OCI-LY1 (cell line): ENCODE measurements at regions not wholly inside any gene's neighbourhood (a gene's known extent, or its start where the extent isn't known, plus 50 kb on each side); places are given as distances from the start of the nearest gene placed in this dataset.

Experiments used
- H2AFZ ChIP-seq: fragments of 200-600 bp; sonication (generic), shearing (Covaris generic); 2 replicates; pipeline ENCODE4 v1.6.0; 2014; ENCODE audit warnings: antibody characterized with exemption, mild to moderate bottlenecking, low read length
- H3F3A ChIP-seq: fragments of 200-600 bp; sonication (generic), shearing (Covaris generic); 2 replicates; pipeline ENCODE4 v1.6.0; 2014; ENCODE audit warnings: mild to moderate bottlenecking, antibody characterized with exemption, low read length, moderate library complexity; ENCODE audit not compliant: insufficient read depth
- H3K27ac ChIP-seq: fragments of 200-600 bp; sonication (generic); 2 replicates; pipeline ENCODE4 v1.5.1; 2014; ENCODE audit warnings: low read length, mixed run types, mild to moderate bottlenecking, low read depth; ENCODE audit not compliant: poor library complexity, severe bottlenecking
- H3K27me3 ChIP-seq: fragments of 200-600 bp; sonication (generic); 2 replicates; pipeline ENCODE4 v1.6.0; 2014; ENCODE audit warnings: antibody characterized with exemption, mild to moderate bottlenecking, low read length, moderate library complexity; ENCODE audit not compliant: insufficient read depth
- H3K36me3 ChIP-seq: fragments of 200-600 bp; sonication (generic); 2 replicates; pipeline ENCODE4 v1.6.1; 2014; ENCODE audit warnings: mild to moderate bottlenecking, antibody characterized with exemption, low read length, moderate library complexity, mixed read lengths; ENCODE audit not compliant: insufficient read depth
- H3K4me1 ChIP-seq: fragments of 200-600 bp; sonication (generic); 2 replicates; pipeline ENCODE4 v1.5.1; 2014; ENCODE audit warnings: mild to moderate bottlenecking, low read length, moderate library complexity; ENCODE audit not compliant: insufficient read depth, severe bottlenecking
- H3K4me2 ChIP-seq: fragments of 200-600 bp; sonication (generic), shearing (Covaris generic); 2 replicates; pipeline ENCODE4 v1.6.1; 2014; ENCODE audit warnings: low read length
- H3K4me3 ChIP-seq: fragments of 200-600 bp; sonication (generic); 2 replicates; pipeline ENCODE4 v1.5.1; 2014; ENCODE audit warnings: low read length, low read depth, mild to moderate bottlenecking, mixed read lengths; ENCODE audit not compliant: poor library complexity, severe bottlenecking
- H3K79me2 ChIP-seq: fragments of 200-600 bp; shearing (Covaris generic); 2 replicates; pipeline ENCODE4 v1.6.1; 2016; ENCODE audit warnings: mixed run types, low read length, mixed read lengths; ENCODE audit not compliant: insufficient read depth
- H3K9ac ChIP-seq: fragments of 200-600 bp; sonication (generic), shearing (Covaris generic); 2 replicates; pipeline ENCODE4 v1.6.1; 2014; ENCODE audit warnings: mild to moderate bottlenecking, low read length, mixed read lengths
- H3K9me2 ChIP-seq: fragments of 200-600 bp; sonication (generic), shearing (Covaris generic); 2 replicates; pipeline ENCODE4 v1.6.1; 2014; ENCODE audit warnings: low read depth, mild to moderate bottlenecking, low read length, mixed read lengths
- H3K9me3 ChIP-seq: fragments of 200-600 bp; shearing (Covaris generic); 2 replicates; pipeline ENCODE4 v1.6.1; 2014; ENCODE audit warnings: low read length, mixed read lengths
- H4K20me1 ChIP-seq: fragments of 200-600 bp; sonication (generic), shearing (Covaris generic); 2 replicates; pipeline ENCODE4 v1.6.0; 2016; ENCODE audit warnings: mild to moderate bottlenecking, low read length; ENCODE audit not compliant: insufficient read depth
- EZH2 ChIP-seq: fragments of 200-600 bp; sonication (generic), shearing (Covaris generic); IDR thresholded peaks from 2 replicates; pipeline ENCODE4 v1.8.0; 2017; ENCODE audit warnings: borderline replicate concordance, mixed run types, mild to moderate bottlenecking, antibody characterized with exemption, low read length, moderate library complexity, mixed read lengths
- TF ChIP-seq, protein P1 (sequence below): fragments of 200-600 bp; sonication (generic), shearing (Covaris generic); IDR thresholded peaks from 2 replicates; pipeline ENCODE4 v1.5.1; 2017; ENCODE audit warnings: mild to moderate bottlenecking, antibody characterized with exemption, low read length, moderate library complexity, mixed read lengths

DNA sequence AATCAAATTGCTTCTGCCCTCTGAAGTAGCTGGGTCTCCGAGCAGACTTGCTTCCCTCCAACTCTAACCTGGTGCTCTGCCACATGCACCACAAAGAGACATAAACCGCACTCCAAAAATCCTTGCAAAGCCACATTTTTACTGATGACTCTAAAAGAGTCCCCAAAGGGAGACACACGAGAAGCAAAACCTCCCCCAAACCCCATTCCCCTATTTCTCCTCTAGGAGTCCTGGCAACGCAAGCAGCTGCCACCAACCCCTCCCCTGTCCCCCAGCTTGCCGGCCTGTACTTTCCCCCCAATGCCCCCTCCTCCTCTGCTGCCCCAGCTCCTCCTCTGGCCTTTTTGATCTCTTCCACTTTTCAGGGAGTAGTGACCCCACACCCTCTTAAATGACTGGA, 180.1 kb upstream of the ARID1B start:
- Histone ChIP-seq H3K4me1 (peaks cover 7% of the 10 kb centered on the region), H3K27me3 (peaks cover 5% of the 10 kb centered on the region), H3K9me2 (no peaks in the 10 kb centered on the region), H3K4me2 (no peak overlapping the region), H2AFZ (no peak overlapping the region), H3K9me3 (no peaks in the 10 kb centered on the region), H3K4me3 (no peak overlapping the region), H3F3A (no peaks in the 10 kb centered on the region), H3K79me2 (no peaks in the 10 kb centered on the region), H4K20me1 (no peaks in the 10 kb centered on the region), H3K27ac (no peak overlapping the region), H3K36me3 (no peaks in the 10 kb centered on the region), H3K9ac (no peak overlapping the region)
- TF ChIP-seq, protein P1, sequence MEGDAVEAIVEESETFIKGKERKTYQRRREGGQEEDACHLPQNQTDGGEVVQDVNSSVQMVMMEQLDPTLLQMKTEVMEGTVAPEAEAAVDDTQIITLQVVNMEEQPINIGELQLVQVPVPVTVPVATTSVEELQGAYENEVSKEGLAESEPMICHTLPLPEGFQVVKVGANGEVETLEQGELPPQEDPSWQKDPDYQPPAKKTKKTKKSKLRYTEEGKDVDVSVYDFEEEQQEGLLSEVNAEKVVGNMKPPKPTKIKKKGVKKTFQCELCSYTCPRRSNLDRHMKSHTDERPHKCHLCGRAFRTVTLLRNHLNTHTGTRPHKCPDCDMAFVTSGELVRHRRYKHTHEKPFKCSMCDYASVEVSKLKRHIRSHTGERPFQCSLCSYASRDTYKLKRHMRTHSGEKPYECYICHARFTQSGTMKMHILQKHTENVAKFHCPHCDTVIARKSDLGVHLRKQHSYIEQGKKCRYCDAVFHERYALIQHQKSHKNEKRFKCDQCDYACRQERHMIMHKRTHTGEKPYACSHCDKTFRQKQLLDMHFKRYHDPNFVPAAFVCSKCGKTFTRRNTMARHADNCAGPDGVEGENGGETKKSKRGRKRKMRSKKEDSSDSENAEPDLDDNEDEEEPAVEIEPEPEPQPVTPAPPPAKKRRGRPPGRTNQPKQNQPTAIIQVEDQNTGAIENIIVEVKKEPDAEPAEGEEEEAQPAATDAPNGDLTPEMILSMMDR, result no peak
- no peak for TF ChIP-seq EZH2

DNA sequence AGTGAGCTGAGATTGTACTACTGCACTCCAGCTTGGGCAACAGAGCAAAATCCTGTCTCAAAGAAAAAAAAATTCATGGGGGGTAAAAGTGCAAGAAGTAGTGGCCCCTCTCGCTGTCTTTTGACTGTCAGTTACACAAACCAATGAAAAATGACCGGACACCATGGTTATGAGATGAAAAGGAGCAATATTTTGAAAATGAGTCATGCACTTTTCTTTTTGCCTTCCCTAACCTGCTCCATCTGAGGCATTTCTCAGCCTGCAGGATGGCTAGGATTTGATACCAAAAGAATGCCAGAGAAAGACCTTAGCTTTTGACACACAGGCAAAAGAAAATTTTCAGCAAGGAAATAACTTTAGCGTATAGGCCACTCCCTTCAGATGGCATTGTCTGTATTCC, 181.7 kb upstream of the ARID1B start:
- H3K79me2 ChIP-seq, result no peaks in the 10 kb centered on the region
- no peak overlapping the region for H3K4me2 ChIP-seq

DNA sequence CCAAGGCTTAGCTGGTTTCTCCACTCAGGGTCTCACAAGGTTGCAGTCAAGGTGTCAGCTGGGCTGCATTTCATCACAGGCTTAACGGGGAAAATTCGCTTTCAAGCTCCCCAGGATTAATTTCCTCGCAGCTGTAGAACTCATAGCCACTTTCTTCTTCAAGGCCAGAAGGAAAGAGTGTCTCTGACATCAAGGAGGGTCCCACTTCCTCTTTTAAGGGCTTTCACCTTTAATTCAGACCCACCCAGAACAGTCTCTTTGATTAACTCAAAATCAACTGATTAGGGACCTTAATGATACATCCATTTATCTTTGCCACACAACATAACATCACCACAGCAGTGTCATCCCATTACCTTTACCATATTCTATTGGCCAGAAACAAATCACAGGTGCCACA, 183.3 kb upstream of the ARID1B start:
- no peaks in the 10 kb centered on the region for H3K9me3 ChIP-seq
- no peaks in the 10 kb centered on the region for H3K9me2 ChIP-seq
- no peaks in the 10 kb centered on the region for H3K79me2 ChIP-seq
- no peaks in the 10 kb centered on the region for H3F3A ChIP-seq
- H4K20me1 ChIP-seq, result no peaks in the 10 kb centered on the region
- no peaks in the 10 kb centered on the region for H3K4me1 ChIP-seq
- H3K27ac ChIP-seq, result no peak overlapping the region
- H3K27me3 ChIP-seq, result peaks cover 9% of the 10 kb centered on the region
- no peak overlapping the region for H3K9ac ChIP-seq
- no peak overlapping the region for H3K4me3 ChIP-seq
- H2AFZ ChIP-seq, result no peak overlapping the region
- no peaks in the 10 kb centered on the region for H3K36me3 ChIP-seq
- TF ChIP-seq, protein P1, result no peak
- TF ChIP-seq EZH2, result no peak
- no peak overlapping the region for H3K4me2 ChIP-seq

More for the DNA sequence above, 181.7 kb upstream of the ARID1B start:
- no peak for TF ChIP-seq EZH2
- TF ChIP-seq, protein P1, result no peak
- Histone ChIP-seq H3F3A (no peaks in the 10 kb centered on the region), H3K27me3 (peaks cover 7% of the 10 kb centered on the region), H3K4me1 (no peaks in the 10 kb centered on the region), H3K9ac (no peak overlapping the region), H2AFZ (no peak overlapping the region), H3K9me3 (no peaks in the 10 kb centered on the region), H3K9me2 (no peaks in the 10 kb centered on the region), H4K20me1 (no peaks in the 10 kb centered on the region), H3K27ac (no peak overlapping the region), H3K4me3 (no peak overlapping the region), H3K36me3 (no peaks in the 10 kb centered on the region)
